ENCODE measurements at regions not wholly inside any gene's neighbourhood (a gene's known extent, or its start where the extent isn't known, plus 50 kb on each side); places are given as distances from the start of the nearest gene placed in this dataset.

- Mint-ChIP-seq H3K36me3 (ENCODE audit: insufficient read depth) (no peaks in the 10 kb centered on the region), H3K27ac (no peak overlapping the region), H3K4me1 (ENCODE audit: low read depth in 2 of 2) (no peaks in the 10 kb centered on the region), H3K4me3 (no peak overlapping the region), H3K9me3 (peaks cover 0 to 7% of the 10 kb centered on the region in 2 donors), H3K27me3 (no peaks in the 10 kb centered on the region)
- ATAC-seq (replicated peaks), result no peak
- no peak for DNase-seq
Measured at GRCh38 chr4:154076921-154077320, 288.0 kb upstream of the SFRP2 start.

DNA sequence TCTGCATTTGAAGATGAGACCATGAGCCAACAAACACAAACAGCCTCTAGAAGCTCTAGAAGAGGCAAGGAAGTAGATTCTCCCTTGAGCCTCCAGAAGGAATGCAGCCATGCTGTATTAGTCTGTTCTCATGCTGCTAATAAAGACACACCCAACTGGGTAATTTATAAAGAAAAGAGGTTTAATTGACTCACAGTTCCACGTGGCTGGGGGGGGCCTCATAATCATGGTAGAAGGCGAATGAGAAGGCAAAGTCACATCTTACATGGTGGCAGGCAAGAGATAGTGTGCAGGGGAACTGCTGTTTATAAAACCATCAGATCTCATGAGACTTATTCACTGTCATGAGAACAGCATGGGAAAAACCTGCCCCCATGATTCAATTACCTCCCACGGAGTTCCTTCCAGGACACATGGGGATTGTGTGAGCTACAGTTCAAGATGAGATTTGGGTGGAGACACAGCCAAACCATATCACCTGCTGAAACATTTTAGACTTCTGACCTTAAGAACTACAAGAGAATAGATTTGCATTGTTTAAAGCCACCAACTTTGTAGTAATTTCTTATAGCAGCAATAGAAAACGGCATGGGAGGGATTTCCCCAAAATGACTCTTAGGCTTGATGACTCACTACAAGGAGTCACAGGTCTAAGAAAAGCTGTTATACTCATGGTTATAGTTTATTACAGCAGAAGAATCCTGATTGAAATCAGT lies 284.4 kb upstream of the SFRP2 start:
- Mint-ChIP-seq H3K4me3 (no peak overlapping the region), H3K27ac (no peak overlapping the region)
- no peak for ATAC-seq (replicated peaks)

DNA sequence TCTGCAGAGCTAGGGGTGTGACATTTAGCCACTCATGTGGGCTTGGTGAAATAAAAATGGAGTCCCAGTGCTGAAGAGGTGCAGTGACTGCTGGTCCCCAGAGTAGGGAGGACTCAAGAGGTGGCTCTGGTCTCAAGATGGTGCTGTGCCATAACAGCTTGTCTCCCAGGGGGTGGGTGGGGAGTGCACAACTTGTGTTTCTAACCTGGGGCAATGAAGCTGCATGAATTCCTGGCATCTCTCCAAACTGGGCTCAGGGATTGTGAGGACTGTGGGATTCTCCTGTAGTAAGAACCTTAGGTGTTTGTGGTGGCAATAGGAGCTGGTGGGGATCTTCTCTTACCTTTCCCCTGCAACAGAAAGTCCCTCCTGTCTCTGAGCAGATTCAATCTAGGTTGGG lies 278.9 kb upstream of the SFRP2 start:
- H3K4me3 Mint-ChIP-seq, result no peak overlapping the region
- H3K4me1 Mint-ChIP-seq (ENCODE audit: low read depth in 2 of 2), result no peaks in the 10 kb centered on the region
- no peaks in the 10 kb centered on the region for H3K27me3 Mint-ChIP-seq
- DNase-seq, result no peak
- H3K27ac Mint-ChIP-seq, result no peak overlapping the region
- no peaks in the 10 kb centered on the region for H3K36me3 Mint-ChIP-seq (ENCODE audit: insufficient read depth)
- peaks cover 7 to 17% of the 10 kb centered on the region in 2 donors for H3K9me3 Mint-ChIP-seq
- ATAC-seq (replicated peaks), result no peak

More for the DNA sequence above, 284.4 kb upstream of the SFRP2 start:
- no peaks in the 10 kb centered on the region for H3K36me3 Mint-ChIP-seq (ENCODE audit: insufficient read depth)
- no peaks in the 10 kb centered on the region for H3K27me3 Mint-ChIP-seq
- DNase-seq, result no peak
- H3K4me1 Mint-ChIP-seq (ENCODE audit: low read depth in 2 of 2), result no peaks in the 10 kb centered on the region
- peaks cover 0 to 7% of the 10 kb centered on the region in 2 donors for H3K9me3 Mint-ChIP-seq

DNA sequence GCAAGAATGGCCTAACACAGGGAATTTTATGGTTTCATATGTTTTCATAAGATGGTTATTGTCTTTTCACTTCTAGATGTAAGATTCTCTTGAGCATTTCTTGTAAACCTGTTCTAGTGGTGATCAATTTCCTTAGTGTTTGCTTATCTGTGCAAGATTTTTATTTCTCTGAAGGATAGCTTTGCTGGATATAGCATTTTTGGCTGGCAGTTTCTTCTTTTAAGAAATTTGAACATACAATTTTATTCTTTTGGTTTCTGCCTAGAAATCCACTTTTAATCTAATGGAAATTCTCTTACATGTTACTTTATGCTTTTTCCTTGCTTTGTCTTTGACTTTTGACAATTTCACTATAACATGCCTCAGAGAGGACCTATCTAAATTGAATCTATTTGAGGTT lies 276.5 kb upstream of the SFRP2 start:
- no peaks in the 10 kb centered on the region for H3K27me3 Mint-ChIP-seq
- ATAC-seq (replicated peaks) (no peak), DNase-seq (no peak)
- H3K9me3 Mint-ChIP-seq, result peaks cover 7 to 14% of the 10 kb centered on the region in 2 donors
- no peak overlapping the region for H3K27ac Mint-ChIP-seq
- no peaks in the 10 kb centered on the region for H3K4me1 Mint-ChIP-seq (ENCODE audit: low read depth in 2 of 2)
- H3K4me3 Mint-ChIP-seq, result no peak overlapping the region
- H3K36me3 Mint-ChIP-seq (ENCODE audit: insufficient read depth), result no peaks in the 10 kb centered on the region

- Mint-ChIP-seq H3K4me3 (no peak overlapping the region), H3K27me3 (no peaks in the 10 kb centered on the region), H3K9me3 (peaks cover 7 to 14% of the 10 kb centered on the region in 2 donors), H3K27ac (no peak overlapping the region), H3K36me3 (ENCODE audit: insufficient read depth) (no peaks in the 10 kb centered on the region), H3K4me1 (ENCODE audit: low read depth in 2 of 2) (no peaks in the 10 kb centered on the region)
- DNase-seq (no peak), ATAC-seq (replicated peaks) (no peak)
Measured at GRCh38 chr4:154064244-154064643, 275.4 kb upstream of the SFRP2 start.

GRCh38 chr4:154049457-154050181 lies 260.7 kb upstream of the SFRP2 start:
- no peaks in the 10 kb centered on the region for H3K9me3 Mint-ChIP-seq
- H3K27me3 Mint-ChIP-seq, result peaks cover 0 to 6% of the 10 kb centered on the region in 2 donors
- no peak overlapping the region for H3K27ac Mint-ChIP-seq
- no peak for DNase-seq
- H3K36me3 Mint-ChIP-seq (ENCODE audit: insufficient read depth), result peaks cover 6% of the 10 kb centered on the region
- no peak for ATAC-seq (replicated peaks)
- H3K4me1 Mint-ChIP-seq (ENCODE audit: low read depth in 2 of 2), result no peaks in the 10 kb centered on the region
- H3K4me3 Mint-ChIP-seq, result no peak overlapping the region

GRCh38 chr4:154047733-154048132 lies 258.9 kb upstream of the SFRP2 start:
- ATAC-seq (replicated peaks) (no peak), DNase-seq (no peak)
- peaks cover 0 to 6% of the 10 kb centered on the region in 2 donors for H3K27me3 Mint-ChIP-seq
- no peak overlapping the region for H3K4me3 Mint-ChIP-seq
- H3K36me3 Mint-ChIP-seq (ENCODE audit: insufficient read depth), result peaks cover 6% of the 10 kb centered on the region
- H3K9me3 Mint-ChIP-seq, result no peaks in the 10 kb centered on the region
- H3K4me1 Mint-ChIP-seq (ENCODE audit: low read depth in 2 of 2), result no peaks in the 10 kb centered on the region
- no peak overlapping the region for H3K27ac Mint-ChIP-seq

DNA sequence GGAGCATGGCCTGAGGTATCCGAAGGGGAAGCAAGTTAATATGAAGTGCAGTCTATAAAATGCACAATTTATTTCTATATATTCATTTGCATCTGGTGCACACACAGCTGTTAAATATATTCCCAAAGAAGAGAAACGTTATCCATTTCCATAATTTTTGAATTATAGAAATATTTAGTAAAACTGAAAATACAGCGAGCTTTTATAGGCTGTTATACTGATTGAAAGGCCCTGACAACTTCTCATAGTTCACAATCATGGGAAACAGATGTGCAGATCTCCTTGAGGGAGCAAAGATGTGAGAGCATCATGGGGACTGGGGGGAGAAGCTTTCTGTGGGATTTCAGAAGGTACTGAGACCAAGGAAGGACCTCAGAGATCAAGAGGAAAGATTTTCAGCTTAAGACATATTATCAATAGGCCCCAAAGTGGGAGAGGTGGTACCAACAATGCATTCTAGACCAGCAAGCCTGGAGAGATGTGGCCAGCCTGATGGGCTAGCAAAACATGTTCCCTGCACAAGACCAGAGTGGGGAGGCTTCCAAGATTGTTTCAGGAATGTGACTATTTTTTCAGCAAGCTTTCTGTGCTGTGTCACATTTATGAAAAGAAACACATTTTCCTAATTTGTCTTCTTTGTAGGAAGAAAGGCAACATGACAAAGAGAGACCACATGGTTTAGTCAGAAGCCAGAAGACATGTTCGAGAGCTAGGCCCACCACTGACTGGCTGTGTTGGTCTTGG lies 256.0 kb upstream of the SFRP2 start:
- no peak for DNase-seq
- Mint-ChIP-seq H3K4me1 (ENCODE audit: low read depth in 2 of 2) (no peaks in the 10 kb centered on the region), H3K27ac (no peak overlapping the region), H3K27me3 (peaks cover 0 to 6% of the 10 kb centered on the region in 2 donors), H3K4me3 (no peak overlapping the region), H3K9me3 (no peaks in the 10 kb centered on the region), H3K36me3 (ENCODE audit: insufficient read depth) (peaks cover 2% of the 10 kb centered on the region)
- no peak for ATAC-seq (replicated peaks)

- no peak overlapping the region for H3K27ac Mint-ChIP-seq
- ATAC-seq (replicated peaks), result no peak
- H3K9me3 Mint-ChIP-seq, result no peaks in the 10 kb centered on the region
- H3K36me3 Mint-ChIP-seq (ENCODE audit: insufficient read depth), result peaks cover 2% of the 10 kb centered on the region
- no peaks in the 10 kb centered on the region for H3K4me1 Mint-ChIP-seq (ENCODE audit: low read depth in 2 of 2)
- peaks cover 0 to 6% of the 10 kb centered on the region in 2 donors for H3K27me3 Mint-ChIP-seq
- no peak for DNase-seq
- no peak overlapping the region for H3K4me3 Mint-ChIP-seq
Measured at GRCh38 chr4:154044108-154044531, 255.2 kb upstream of the SFRP2 start.

DNA sequence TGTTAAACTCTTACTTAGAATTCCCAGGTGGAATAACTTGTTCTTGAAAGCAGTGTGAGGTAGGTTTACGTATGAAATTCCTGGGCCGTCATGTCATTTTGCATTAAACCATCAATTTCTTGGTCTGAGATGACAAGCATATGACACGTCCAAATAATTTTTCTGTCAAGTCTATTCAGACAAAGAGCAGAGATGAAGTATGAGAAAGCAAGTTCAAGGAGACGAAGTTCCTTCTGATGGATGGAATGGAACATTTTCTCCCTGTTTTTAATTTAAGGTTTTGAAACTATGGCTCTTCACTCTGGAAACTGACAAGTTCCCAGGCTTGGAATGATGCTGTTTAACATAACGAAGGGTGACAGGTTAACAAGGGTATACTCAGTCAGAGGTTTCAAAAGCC lies 252.8 kb upstream of the SFRP2 start:
- no peak for ATAC-seq (replicated peaks)
- H3K36me3 Mint-ChIP-seq (ENCODE audit: insufficient read depth), result no peaks in the 10 kb centered on the region
- DNase-seq, result no peak
- H3K27ac Mint-ChIP-seq, result no peak overlapping the region
- no peaks in the 10 kb centered on the region for H3K4me1 Mint-ChIP-seq (ENCODE audit: low read depth in 2 of 2)
- H3K27me3 Mint-ChIP-seq, result peaks cover 6 to 8% of the 10 kb centered on the region in 2 donors
- H3K9me3 Mint-ChIP-seq, result no peaks in the 10 kb centered on the region
- no peak overlapping the region for H3K4me3 Mint-ChIP-seq

DNA sequence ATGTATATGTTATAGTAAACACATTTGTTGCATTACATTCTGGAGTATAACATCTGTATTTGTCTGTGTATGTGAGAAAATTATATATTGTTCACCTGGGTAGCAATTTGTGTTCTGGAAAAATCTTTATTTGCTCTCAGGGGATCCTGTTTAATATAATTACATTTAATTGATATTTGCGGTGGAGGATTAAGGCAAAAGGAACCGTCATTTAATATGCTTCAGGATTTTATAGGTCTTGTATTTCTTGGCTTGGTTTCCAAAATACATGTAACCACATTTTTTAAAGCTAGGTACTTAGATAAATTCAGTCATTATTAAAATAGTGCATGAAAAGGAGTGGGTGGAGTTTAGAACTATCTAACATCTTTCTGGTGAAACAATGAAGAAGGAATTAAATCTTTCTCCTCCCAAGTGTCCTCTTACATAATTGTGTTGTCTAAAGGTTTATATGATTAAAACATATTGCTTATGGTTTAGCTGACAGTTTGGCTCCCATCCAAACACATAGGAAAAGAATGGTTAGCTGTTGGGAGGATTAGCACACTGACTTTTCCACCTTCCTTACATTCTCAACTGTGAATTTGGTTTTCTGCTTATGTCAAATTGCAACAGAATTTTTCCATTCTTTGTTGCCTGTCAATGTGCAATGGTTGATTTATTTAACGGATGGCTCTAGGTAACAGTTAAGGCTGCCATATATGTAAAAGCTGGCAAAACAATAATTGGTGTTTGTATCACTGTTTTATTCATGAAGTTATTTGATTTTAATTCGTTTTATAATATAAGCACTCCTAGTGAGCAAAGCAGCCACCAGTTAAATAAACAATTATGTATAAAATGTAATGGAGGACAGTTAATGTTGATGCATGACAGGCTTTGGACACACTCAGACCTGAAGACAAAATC lies 250.8 kb upstream of the SFRP2 start:
- Mint-ChIP-seq H3K27me3 (peaks cover 0 to 15% of the 10 kb centered on the region in 2 donors), H3K27ac (no peak overlapping the region), H3K9me3 (no peaks in the 10 kb centered on the region), H3K4me3 (no peak overlapping the region), H3K36me3 (ENCODE audit: insufficient read depth) (no peaks in the 10 kb centered on the region), H3K4me1 (ENCODE audit: low read depth in 2 of 2) (no peaks in the 10 kb centered on the region)
- ATAC-seq (replicated peaks) (no peak), DNase-seq (no peak)

- ATAC-seq (replicated peaks), result no peak
- no peaks in the 10 kb centered on the region for H3K4me1 Mint-ChIP-seq (ENCODE audit: low read depth in 2 of 2)
- no peaks in the 10 kb centered on the region for H3K36me3 Mint-ChIP-seq (ENCODE audit: insufficient read depth)
- no peak overlapping the region for H3K4me3 Mint-ChIP-seq
- no peak for DNase-seq
- no peaks in the 10 kb centered on the region for H3K9me3 Mint-ChIP-seq
- no peak overlapping the region for H3K27ac Mint-ChIP-seq
- peaks cover 0 to 15% of the 10 kb centered on the region in 2 donors for H3K27me3 Mint-ChIP-seq
Measured at GRCh38 chr4:154036856-154037255, 248.0 kb upstream of the SFRP2 start.

- DNase-seq (no peak), ATAC-seq (replicated peaks) (no peak)
- Mint-ChIP-seq H3K36me3 (ENCODE audit: insufficient read depth) (no peaks in the 10 kb centered on the region), H3K27me3 (peaks cover 0 to 15% of the 10 kb centered on the region in 2 donors), H3K27ac (no peak overlapping the region), H3K4me1 (ENCODE audit: low read depth in 2 of 2) (no peaks in the 10 kb centered on the region), H3K4me3 (no peak overlapping the region), H3K9me3 (no peaks in the 10 kb centered on the region)
Measured at GRCh38 chr4:154035341-154035740, 246.5 kb upstream of the SFRP2 start.
